NCI-H526 treated with DMSO at 0.1 percent for 48 hours (cell line): ENCODE measurements at regions not wholly inside any gene's neighbourhood (a gene's known extent, or its start where the extent isn't known, plus 50 kb on each side); places are given as distances from the start of the nearest gene placed in this dataset.

Experiments
- DNase-seq: peaks from one replicate; lab custom pipeline; 2025; lab: John Stamatoyannopoulos, UW

DNA sequence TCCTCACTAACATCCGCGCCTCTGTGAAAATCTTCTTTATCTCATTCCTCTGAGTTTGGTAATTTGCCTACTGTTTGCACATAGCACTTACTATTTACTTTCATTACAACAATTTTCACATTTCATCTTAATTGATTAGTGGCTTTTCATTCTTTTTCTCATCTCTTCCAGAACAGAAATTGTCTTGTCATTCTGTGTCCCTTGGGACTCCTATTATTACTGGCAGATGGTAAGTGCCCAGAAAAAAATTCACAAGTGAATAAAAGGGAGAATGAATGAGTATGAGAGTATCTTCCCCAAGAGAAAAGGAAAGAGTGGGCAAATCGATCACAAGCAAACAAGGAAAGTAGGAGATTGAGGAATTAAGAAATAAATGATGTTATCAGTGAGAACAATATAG, 876.1 kb downstream of the TLE4 start:
- DNase-seq: no peak

- DNase-seq: no peak
Measured at GRCh38 chr9:80440724-80441123, 869.0 kb downstream of the TLE4 start.

DNA sequence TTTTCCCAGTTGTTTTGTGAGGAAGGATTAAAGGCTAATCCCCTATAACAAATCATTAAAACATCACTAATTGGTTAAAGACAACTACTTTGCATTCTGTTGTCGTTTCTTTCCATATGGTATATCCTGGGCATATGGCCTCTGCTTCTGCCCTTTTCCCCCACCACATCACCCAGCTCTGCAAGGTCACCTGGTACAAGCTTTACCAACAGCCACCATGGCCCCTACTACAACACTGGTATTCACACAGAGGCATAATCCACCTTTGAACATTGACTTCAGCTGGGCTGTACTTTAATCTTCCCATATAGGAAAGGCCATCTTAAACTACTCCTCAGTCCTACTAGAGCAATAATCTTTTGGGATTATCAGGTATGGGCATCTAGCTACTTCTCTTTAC, 866.1 kb downstream of the TLE4 start:
- no peak for DNase-seq

GRCh38 chr9:80437091-80437640, 865.4 kb downstream of the TLE4 start:
- no peak for DNase-seq

- DNase-seq: no peak
Measured at GRCh38 chr9:80435591-80435990, 863.8 kb downstream of the TLE4 start.

GRCh38 chr9:80426992-80427391, 855.2 kb downstream of the TLE4 start:
- no peak for DNase-seq

GRCh38 chr9:80417211-80417773, 845.5 kb downstream of the TLE4 start:
- no peak for DNase-seq

DNA sequence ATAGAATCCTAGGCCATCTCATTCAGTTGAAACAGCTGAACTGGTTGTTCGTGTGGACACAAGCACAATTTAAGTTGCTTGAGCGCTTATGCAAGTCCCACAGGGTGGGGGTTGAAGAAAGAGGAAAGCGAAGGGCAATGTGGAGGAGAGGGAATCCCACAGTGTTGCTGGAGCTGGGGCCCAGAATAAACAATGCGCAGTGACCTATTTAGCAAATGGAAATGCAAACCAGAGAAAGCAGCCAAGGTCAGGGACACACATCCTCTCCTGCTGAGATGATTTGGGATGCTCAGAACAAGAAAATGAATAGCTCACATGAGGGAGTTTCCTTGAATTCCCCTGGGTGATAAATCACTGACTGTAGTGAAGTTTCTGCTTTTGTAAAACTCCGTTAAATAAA, 838.3 kb downstream of the TLE4 start:
- no peak for DNase-seq

GRCh38 chr9:80407220-80407619, 835.5 kb downstream of the TLE4 start:
- no peak for DNase-seq

DNA sequence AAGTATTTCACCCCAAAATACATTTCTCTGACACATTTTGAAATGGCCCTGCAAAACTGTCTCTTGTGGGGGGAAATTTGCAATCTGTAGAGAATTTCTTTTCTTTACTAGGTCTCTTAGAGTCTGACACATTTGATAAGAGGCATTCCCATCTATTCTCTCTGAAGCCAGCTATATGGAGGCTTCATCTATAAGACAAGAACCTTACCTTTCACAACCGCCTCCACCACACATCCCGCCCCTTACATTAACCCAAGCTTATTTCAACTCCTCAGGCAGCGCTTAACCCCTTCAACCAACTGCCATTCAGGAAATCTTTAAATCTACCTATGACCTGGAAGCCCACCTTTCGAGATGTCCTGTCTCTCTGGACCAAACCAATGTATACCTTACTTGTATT, 829.5 kb downstream of the TLE4 start:
- no peak for DNase-seq

DNA sequence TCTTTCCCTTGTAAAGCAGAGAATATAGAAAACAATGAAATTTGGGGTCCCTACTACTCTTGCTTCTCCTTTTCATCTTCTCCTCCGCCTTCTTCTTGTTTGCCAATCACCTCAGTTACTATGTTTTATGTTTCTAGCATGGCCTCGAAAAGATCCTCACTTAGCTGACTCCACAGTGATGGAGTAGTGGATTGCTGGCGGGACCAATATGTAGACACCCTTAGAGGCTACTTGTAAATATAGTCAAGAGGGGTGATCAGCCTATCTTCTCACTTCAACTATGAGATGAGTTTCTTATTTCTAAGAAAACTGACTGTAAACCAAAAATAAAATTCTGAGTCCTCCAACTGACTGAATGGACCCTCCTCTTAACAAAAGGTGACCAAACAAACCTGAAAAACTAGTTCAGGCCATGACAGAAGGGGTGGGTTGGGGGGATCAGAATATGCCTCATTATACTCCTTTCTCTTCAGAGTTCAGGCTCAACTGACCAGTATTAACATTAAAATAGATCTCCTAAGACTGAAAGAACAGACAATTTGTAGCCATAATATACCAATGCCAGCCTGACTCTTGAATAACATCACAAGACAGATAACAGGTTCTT, 829.0 kb downstream of the TLE4 start:
- DNase-seq: no peak

- DNase-seq: no peak
Measured at GRCh38 chr9:80399606-80400005, 827.8 kb downstream of the TLE4 start.

- DNase-seq: no peak
Measured at GRCh38 chr9:80387828-80388227, 816.1 kb downstream of the TLE4 start.

DNA sequence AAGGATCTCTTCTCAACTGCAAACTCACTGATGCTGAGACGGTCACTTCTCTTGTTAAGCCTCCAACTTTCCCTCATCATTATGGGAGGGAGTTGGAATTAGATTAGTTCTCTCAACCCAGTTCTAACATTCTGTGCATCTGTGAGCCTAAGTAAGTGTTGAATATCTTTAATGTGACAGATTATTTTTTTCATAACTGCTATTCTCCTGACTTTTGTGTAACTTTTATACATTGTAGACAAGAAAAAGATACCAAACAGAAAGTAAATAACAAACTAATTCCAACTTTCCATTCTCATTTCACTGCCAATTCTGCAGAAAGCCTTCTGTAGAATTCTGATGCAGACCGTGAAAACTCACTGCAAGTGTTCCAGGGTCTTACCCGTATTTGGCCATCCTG, 813.5 kb downstream of the TLE4 start:
- DNase-seq: no peak

DNA sequence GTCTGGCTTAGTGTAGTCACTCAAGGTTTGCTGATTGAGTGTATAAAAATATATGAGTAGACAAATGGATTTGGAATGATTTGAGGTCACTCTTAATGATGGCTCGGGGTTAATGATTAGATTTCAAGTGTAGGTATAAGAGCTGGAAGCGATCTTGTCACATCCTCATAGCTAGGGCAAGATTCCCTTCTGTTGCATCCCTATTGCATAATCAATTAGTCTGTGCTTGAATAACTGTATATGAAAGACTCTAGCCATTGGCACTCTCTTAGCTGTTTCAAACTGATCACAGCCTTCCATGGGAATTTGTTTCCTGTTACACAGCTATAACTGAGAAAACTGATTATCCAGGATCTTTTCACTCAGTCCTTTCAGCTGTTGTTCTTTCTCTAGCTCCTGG, 811.6 kb downstream of the TLE4 start:
- DNase-seq: no peak

- no peak for DNase-seq
Measured at GRCh38 chr9:80382211-80382891, 810.6 kb downstream of the TLE4 start.

DNA sequence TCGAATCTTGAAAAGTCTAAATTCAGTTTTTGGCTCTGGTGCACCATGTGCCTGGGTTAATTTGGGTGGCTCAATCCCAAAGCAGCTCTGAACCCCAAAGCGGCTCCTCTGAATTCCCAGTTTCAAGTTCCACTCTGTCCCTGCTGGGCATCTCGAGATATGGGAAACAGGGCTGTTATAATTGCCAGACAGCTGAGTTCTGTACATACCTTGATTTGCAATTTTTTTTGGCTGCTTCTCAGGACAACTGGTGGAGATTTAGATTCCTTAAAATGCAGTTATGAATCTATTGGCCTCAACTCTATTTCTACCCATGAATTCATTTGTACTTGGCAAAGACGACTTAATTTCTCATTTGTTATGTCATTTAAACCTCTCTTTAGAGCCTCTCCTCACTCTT, 808.5 kb downstream of the TLE4 start:
- no peak for DNase-seq

- DNase-seq: no peak
Measured at GRCh38 chr9:80378669-80379293, 807.0 kb downstream of the TLE4 start.

DNA sequence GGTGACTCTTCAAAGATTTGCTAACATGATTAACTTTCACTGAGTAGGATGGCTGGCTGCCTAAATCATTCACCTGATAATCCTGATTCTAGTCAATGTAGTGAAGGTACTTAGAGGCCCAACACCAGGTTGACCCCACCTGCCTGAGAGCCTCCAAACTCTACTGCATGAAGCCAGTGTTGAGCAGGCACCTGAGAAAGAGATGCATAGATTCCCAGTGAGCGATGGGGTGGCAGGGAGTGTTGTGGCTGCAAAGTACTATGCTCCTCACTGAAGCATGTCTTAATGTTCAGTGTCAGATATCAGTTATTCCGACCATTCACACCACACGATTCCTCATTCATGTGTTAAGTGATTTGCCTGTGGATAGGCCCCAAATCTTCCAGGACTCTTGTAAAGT, 804.4 kb downstream of the TLE4 start:
- DNase-seq: no peak

- no peak for DNase-seq
Measured at GRCh38 chr9:80375477-80375876, 803.7 kb downstream of the TLE4 start.

GRCh38 chr9:80369641-80370040, 797.9 kb downstream of the TLE4 start:
- DNase-seq: no peak

GRCh38 chr9:80366626-80367025, 794.9 kb downstream of the TLE4 start:
- DNase-seq: no peak
